HG02840 (cell line): ENCODE measurements at regions not wholly inside any gene's neighbourhood (a gene's known extent, or its start where the extent isn't known, plus 50 kb on each side); places are given as distances from the start of the nearest gene placed in this dataset.
"Not testable (repeated sequence)": the region's sequence is repeated elsewhere in the genome, so short reads cannot be mapped to it uniquely, and the experiment has no call there.

Experiments
- ATAC-seq: cut with Tn5 transposase; IDR thresholded peaks from one replicate; pipeline ENCODE4 v1.9.1; 2021; ENCODE audit warnings: mild to moderate bottlenecking, moderate library complexity, moderate number of reproducible peaks; ENCODE audit not compliant: unreplicated experiment, low FRiP score

DNA sequence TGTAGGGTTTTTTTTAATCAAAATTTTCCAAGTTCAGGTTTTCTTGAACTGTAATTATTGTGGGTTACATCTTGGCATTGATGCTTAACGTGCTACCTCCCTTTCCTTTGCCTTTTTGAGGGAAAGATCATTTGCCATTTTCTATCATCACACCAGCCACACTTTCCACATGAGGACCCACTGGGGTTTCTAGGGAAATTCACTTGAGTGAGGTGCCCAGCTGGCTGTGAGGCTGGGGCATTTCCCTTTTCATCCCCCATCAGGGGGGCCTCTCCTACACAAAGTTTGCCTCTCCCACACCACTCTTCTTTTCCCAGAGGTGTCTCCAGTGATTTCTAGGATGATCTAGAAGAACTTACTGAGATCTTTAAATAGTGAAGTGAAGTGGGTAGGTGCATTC, 335.7 kb downstream of the BMP4 start:
- ATAC-seq: no peak

DNA sequence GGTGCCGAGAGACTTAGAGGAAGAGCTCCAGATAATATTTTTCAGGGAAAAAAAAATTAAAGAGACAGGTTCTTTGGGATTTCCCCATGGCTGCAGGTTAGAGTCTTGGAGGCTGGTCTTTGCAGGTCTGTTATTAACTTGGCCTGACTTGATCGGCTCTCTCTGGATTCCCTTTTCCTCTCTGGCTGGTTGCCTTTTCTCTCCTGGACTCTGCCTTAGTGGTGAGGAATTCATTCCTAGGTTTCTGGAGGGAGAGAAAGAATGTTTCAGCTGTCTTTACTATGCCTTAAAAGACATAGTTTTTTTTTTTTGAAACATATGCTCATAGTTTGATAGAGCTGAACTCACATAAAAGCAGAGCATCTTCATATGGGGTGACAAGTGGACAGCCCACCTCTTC, 336.3 kb downstream of the BMP4 start:
- no peak for ATAC-seq

DNA sequence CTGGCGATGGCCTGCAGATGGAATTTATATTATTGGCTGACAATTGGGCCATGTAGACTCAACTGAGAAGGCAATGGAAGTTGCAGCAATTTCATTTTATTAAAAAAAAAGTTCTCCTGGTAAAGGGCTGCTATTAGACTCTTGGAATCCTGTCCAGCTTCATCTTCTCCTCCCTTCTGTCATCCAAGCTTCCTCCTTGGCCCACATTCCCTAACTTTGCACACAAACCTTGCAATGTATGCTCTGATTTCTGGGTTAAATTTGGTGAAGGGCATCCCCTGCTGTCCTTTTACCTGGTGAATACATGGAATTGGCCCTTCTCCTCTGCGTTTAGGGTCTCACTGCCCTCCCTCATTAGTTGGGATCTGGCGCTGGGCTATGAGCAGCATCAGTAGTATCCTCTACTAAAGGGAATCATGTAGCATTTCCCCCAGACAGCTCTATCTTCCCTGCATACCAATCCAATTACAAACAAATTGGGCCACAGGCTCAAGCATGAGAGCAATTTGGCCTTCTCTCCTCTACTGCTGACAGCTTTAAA, 336.9 kb downstream of the BMP4 start:
- ATAC-seq: no peak

DNA sequence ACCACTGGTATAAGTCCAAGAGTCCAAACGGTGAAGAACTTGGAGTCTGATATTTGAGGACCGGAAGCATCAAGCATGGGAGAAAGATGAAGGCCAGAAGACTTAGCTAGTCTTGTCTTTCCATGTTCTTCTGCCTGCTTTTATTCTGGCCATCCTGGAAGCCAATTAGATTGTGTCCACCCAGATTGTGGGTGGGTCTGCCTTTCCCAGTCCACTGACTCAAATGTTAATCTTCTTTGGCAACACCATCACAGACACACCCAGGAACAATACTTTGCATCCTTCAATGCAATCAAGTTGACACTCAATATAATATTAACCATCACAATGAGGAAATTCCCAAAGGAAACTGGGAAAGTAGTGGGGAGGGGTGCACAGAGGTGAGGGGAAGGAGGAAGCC, 340.1 kb downstream of the BMP4 start:
- not testable (repeated sequence) for ATAC-seq

DNA sequence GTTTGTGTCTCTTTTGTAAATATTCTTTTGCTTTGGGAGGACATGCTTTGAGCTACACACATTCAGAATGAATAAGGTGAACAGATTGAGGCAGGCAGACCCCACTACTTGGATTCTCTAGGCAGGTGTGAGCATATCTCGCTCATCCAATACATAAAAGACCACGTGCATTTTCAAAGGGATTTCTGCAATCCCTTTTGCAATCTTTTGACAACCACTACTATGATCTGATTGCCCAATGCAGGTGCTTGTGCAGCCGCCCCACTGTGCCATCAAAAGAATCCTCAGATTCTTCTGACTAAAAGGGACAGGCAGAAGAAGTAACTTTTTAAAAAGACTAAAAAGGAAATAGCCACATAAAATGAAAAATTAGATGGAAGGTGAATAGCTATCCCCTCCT, 341.4 kb downstream of the BMP4 start:
- ATAC-seq: no peak

DNA sequence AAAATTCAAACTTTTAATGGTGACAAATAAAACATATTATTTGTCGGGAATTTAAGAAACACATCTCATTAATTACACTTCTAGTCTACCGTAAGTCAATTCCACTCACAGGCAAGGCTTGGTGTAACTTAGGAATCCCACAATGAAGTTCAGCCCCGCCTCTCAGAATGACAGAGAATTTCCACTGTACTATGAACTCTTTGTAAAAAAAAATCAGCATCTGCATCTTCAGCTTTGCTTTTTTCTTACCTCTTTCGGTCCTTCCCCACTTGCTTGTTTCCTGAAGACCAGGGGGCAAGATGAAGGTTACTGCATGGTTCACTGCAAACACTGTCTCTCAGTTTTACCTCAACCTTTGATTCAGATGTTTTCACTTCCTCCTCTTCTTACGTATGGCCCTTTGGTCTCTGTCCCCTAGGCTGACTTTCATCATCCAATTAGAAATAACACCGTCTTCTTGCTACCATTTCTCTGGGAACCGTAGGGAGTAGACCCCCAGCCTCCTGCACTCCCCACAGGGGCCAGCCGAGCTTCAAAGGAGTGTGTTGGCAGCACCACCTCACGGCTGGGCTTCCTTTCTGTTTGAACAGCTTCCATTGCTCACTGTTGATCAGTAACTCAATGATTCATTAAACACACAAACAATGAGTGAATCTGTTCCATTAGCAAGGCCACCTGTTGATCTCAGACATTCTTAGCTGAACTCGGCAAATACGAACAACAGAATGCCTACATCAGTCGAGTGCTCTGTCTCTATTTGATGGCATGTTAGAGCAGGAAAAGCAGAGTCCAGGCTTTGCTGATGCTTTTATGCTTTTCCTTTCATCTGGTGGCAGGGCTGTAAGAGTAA, 343.0 kb downstream of the BMP4 start:
- ATAC-seq: peak; percentile 97

DNA sequence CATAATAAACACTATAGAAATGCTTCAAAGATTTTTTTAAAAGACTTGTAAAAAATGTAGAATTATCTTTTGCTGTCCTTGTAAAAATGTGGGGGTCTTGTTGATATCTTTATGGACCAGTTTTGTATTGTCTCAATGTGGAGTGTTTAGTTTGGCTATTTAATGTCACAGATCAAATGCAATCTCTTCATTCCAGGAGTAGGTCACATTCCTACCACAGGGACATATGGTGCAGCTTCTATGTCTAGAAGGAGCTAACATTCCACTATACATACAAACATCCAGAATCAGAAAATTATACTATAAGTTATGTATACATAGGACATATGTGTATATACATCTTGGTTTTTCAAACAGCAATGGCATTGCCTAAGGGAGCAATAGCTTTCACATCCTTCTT, 345.7 kb downstream of the BMP4 start:
- ATAC-seq: no peak

DNA sequence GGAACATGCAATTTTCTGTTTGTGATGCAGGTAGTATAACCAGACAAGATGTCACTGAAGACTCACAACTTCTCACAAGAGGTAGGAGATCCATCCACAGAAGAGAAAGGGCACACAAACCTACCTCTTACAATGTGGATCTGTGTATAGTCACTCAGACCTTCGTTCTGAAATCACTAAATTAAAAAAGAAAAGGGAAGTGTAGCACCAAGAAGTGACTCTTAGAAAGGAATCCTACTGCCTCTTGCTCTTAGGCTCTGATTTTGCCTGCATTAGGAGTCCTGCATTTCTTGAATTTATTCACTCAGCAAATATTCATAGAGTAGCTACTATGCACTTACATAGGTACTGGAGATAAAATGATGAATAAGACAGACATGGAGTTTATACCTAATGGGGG, 347.6 kb downstream of the BMP4 start:
- no peak for ATAC-seq

DNA sequence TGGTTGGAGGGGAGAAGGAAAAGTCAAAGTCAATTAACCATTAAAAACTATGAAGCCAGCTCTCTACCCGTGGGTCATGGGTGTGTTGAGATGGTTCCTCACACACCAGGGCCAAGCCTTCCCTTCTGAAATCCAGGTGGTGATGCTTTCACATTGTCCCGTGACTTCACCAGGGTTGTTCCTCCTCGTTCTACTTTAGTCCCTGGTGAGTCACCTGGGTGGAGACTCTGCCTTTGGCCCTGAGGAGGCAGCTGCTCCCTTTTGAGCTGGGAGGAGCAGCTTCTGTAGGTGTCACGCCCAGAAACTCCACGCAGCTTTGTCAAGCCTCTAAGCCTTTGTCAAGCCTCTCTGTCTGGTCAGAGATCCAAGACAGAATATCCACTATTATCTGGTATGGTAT, 348.3 kb downstream of the BMP4 start:
- ATAC-seq: peak; percentile 39

DNA sequence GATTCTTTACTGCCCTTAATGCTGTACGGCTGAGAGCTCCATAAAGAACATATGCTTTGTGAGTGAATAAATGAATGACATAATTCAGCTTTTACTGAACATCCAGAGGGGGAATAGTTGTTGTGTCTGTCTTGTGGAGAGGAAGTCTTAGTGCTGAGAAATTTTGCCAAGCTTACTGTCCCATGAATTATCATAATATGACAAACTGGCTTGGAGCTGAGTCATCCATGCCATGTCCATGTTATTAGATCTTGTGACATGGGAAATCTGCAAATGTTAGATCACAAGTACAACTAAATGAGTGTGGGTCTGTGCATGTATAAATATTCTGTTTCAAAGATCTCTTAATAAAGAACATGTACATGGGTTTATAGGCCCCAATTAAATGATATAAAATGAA, 350.4 kb downstream of the BMP4 start:
- no peak for ATAC-seq

DNA sequence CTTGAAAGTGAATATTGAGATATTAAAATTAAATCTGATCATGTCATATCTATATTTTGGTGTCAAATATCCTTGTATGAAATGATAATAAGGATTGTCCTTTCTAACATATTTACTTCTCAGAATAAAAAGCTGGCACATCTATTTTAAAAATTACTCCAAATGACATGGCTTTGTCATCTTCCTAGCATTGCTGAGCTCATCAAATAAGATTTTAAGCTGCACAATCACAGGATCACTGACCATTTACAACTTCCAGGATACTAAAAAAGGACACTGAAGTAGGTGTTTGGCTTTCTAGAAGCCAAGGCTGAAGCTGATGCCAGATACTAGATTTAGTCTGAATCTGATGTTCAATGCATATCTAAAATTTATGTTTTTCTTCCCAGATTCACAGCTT, 351.1 kb downstream of the BMP4 start:
- ATAC-seq: no peak

DNA sequence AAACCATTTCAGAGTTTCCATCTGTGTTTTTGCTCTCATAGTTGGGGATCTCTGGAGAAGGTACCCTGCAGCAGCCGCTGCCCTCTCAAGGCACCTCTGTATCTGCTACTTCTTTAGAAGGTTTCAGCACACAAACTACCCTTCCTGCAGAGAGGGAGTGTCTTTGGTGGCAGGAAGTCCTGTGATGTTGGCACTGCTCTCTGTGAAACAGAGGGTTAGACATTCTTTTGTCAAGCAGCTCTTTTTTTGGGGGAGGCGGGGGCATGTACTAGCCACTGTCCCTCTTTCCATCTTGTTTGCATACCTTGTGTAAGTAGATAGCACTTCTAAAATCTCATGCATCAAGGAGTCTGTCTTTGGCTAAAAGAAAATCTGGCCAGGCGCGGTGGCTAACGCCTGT, 352.6 kb downstream of the BMP4 start:
- ATAC-seq: no peak

DNA sequence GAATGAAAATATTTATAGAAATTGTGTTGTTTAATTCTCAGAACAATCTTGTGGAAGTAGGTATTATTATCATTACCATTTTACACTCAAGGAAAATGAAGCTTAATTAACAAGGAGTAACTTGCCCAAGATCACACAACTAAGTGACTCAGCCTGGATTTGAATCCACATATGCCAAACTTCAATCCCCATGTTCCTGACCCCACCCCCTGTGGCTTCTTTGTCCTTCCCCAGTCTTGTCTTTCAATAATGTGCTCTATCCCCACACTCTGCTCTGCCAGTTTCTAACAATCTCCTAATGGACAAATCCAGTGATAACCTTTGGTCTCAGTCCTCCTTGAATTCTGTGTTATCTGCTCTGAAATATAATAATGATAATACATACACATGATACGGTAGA, 355.2 kb downstream of the BMP4 start:
- no peak for ATAC-seq

DNA sequence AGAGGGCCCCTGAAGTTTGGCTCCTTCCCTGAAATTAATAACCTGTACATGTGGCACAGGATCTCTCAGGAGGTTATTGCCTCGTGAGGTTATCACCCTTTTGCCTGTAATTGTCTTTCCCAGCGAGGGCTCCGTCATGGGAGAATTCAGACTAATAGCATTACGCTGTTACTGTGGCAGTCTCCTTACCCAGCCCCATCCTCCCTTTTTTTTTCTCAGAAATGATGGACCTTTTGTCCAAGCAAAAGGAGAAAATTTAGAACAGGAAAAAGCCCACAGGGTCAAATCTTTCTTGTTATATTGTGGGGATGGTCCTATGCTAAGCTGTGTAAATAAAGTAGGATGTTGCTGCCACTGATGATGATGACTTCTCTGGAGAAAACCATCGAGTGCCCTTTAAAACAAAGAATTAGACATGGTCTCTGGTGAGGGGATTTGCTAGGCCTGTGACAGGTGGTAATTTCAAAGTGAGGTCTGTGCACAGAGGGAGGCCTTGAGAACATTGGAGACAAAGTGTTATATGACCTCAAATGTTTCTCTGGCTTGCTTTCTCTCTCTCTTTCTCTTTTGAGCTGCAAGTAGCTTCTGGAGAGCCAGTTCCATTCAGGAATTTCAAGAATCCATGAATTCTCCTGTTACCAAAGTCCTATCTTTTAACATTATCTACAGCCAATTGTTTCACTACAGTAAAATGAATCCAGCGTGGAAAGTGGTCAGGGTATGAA, 357.2 kb downstream of the BMP4 start:
- no peak for ATAC-seq

DNA sequence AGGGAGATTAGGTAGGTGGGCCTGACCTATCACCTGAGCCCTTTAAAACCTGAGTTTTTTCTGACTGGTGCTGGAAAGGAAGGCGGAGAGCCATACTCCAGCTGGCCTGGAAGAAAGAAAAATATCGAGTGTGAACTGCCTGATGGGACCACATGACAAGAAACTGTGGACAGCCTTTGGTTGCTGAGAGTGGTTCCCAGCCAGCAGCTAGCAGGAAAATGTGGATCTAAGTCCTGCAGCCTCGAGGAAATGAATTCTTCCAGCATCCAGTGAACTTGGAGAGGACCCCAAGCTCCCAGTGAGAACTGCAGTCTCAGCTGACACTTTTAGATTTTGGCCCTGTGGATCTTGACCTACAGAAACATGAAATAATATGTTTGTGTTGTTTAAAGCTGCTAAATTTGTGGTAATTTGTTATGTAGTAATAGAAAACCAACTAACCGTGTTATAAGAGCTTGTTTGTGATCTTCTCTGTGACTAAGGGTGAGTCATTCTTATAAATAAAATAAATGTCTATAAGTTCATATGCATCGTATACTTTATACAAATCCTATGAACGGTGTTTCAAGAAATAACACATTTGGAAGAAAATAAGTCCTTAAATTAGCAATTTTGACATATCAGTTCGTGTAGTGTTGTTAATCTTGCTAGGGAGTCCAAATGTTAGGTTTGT, 359.6 kb downstream of the BMP4 start:
- no peak for ATAC-seq

DNA sequence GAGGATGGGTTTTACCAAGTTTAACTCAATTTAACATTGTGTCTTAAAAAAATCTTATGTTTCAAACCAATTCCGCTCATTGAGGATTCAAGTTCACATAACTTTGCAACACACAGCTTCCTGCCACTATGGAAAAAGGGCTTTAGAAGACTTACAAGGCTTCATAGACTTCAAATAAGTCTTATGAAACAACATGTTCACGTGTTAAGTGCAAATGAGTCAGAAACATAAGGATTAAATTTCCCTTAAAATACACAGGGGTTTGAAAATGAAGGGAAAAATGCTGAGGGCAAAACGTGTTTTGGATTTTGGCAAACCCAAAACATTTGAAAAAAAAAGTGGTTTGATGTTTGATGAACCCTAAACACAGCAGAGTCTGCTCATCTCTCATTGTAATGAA, 364.8 kb downstream of the BMP4 start:
- ATAC-seq: no peak

DNA sequence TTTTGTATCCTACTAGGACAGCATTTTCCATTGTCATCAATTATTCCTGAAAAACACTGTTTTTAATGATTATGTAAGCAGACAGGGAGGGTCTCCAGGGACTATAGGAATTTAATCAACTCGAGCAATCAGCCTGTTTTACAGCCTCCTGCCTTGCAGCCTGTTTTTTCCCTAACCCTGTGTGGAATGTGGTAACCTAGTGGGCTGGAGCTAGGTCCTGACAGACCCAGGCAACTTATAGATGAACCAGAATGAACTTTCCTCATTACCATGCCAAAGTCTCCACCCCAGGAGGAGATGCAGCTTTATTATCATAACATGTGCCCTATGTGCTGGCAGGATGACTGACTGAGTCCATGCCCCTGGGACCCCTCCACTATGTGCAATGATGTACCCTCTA, 375.1 kb downstream of the BMP4 start:
- ATAC-seq: no peak

DNA sequence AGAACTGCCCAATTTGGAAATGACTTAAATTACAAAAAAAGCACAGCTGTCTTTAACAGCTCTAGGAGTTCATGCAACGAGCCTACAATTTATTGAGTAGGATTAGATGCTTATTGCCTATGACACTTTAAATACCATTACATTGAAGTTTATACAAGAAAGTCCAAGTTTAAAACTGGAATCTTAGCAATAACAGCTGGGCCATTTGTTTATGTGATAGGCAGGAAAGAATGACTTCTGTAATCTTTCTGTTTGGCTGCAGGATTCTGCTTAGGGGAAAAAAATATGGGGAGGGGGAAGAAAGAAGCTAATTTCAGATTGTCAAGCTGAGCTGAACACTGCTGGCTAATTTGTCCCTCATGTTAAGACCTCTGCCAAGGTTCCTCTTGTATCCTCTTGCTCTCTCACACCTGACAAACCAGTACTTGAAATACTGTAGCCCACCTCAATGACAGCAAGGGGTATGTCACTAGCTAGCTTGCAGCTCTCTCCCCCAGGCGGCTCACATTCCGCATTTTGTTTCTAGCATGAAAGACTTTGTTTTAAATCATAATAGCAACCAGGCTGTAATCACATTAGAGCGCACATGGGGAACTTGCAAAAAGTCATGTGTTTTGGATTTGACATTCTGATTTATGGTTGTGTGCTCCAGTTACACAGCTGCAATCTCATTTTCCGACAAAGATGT, 384.8 kb downstream of the BMP4 start:
- ATAC-seq: no peak

DNA sequence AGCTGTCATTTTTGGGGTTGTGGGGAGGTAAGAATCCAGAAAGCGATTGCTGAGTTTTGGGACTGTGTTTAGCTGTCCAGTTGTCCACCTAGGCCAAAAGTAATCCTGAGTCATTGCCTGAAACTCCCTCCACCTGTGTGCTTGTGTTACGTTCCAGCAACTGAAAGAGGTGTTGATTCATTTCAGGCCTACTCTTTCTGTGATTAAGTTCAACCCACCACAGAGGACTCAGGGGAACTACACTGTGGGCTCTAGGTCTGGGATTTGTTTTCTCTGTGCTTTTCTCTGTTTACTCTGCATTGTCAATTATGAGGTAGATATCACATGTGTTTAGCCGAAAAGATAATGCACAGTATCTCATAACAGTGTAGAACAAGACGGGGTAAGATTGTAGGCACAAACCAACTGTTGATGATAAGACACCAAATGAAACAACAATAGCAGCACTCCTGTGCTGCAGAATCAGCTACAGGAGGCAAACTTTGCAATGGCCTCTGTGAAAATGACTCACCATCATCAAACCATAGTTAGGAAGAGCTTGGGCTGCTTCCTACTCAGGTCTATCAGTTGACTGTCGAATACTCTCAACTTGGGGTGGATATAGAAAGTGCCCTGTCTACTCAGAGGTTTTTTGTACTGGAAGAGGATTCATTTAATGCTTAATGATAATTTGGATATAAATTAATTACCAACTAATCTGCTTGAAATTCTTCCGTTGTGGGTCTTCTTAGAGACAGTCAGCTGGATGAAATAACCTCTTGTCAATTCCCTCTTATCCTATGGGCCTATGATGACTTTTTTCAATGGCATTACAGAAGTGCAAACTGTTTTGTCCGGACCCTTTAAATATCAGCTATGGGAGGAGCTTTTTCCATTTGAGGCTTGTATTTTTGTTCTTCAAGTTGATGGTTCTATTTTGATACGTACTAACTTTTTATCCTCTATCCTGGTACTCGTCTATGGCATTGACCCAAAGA, 385.9 kb downstream of the BMP4 start:
- ATAC-seq: peak; percentile 96
